ENCODE measurements at regions not wholly inside any gene's neighbourhood (a gene's known extent, or its start where the extent isn't known, plus 50 kb on each side); places are given as distances from the start of the nearest gene placed in this dataset.

GRCh38 chr20:39480276-39481043 is 518.3 kb downstream of the DHX35 start:
- DNase-seq (ENCODE audit: low spot score) = no peak

- DNase-seq (ENCODE audit: low spot score) = no peak
Measured at GRCh38 chr20:39479196-39479810, 517.2 kb downstream of the DHX35 start.

- DNase-seq (ENCODE audit: low spot score) = no peak
Measured at GRCh38 chr20:39474879-39475278, 512.7 kb downstream of the DHX35 start.

- no peak for DNase-seq (ENCODE audit: low spot score)
Measured at GRCh38 chr20:39473536-39473935, 511.4 kb downstream of the DHX35 start.

- peak; percentile 23 for DNase-seq (ENCODE audit: low spot score)
Measured at GRCh38 chr20:39468703-39469102, 506.6 kb downstream of the DHX35 start.

- DNase-seq (ENCODE audit: low spot score) = no peak
Measured at GRCh38 chr20:39464238-39464637, 502.1 kb downstream of the DHX35 start.

GRCh38 chr20:39462416-39462945 is 500.3 kb downstream of the DHX35 start:
- DNase-seq (ENCODE audit: low spot score) = no peak

GRCh38 chr20:39458452-39458851 is 496.3 kb downstream of the DHX35 start:
- DNase-seq (ENCODE audit: low spot score) = no peak

GRCh38 chr20:39453890-39454289 is 491.7 kb downstream of the DHX35 start:
- no peak for DNase-seq (ENCODE audit: low spot score)

GRCh38 chr20:39452583-39453340 is 490.6 kb downstream of the DHX35 start:
- DNase-seq (ENCODE audit: low spot score) = no peak

GRCh38 chr20:39451386-39451785 is 489.2 kb downstream of the DHX35 start:
- no peak for DNase-seq (ENCODE audit: low spot score)

- no peak for DNase-seq (ENCODE audit: low spot score)
Measured at GRCh38 chr20:39446397-39446796, 484.3 kb downstream of the DHX35 start.

GRCh38 chr20:39445095-39445494 is 483.0 kb downstream of the DHX35 start:
- DNase-seq (ENCODE audit: low spot score) = no peak

- DNase-seq (ENCODE audit: low spot score) = no peak
Measured at GRCh38 chr20:39433466-39433865, 471.3 kb downstream of the DHX35 start.

- DNase-seq (ENCODE audit: low spot score) = no peak
Measured at GRCh38 chr20:39431091-39431880, 469.1 kb downstream of the DHX35 start.

GRCh38 chr20:39429726-39430125 is 467.6 kb downstream of the DHX35 start:
- no peak for DNase-seq (ENCODE audit: low spot score)

GRCh38 chr20:39424962-39425678 is 463.0 kb downstream of the DHX35 start:
- DNase-seq (ENCODE audit: low spot score) = no peak

GRCh38 chr20:39421571-39422105 is 459.5 kb downstream of the DHX35 start:
- DNase-seq (ENCODE audit: low spot score) = no peak

GRCh38 chr20:39412091-39412490 is 449.9 kb downstream of the DHX35 start:
- DNase-seq (ENCODE audit: low spot score) = no peak

- DNase-seq (ENCODE audit: low spot score) = peak; percentile 3
Measured at GRCh38 chr20:39399463-39399862, 437.3 kb downstream of the DHX35 start.

- DNase-seq (ENCODE audit: low spot score) = peak; percentile 8
Measured at GRCh38 chr20:39398656-39399055, 436.5 kb downstream of the DHX35 start.
